NCI-H69 (cell line): ENCODE measurements at regions not wholly inside any gene's neighbourhood (a gene's known extent, or its start where the extent isn't known, plus 50 kb on each side); places are given as distances from the start of the nearest gene placed in this dataset.

Experiments used
- DNase-seq: peaks from one replicate; lab custom pipeline; 2025; lab: John Stamatoyannopoulos, UW

DNA sequence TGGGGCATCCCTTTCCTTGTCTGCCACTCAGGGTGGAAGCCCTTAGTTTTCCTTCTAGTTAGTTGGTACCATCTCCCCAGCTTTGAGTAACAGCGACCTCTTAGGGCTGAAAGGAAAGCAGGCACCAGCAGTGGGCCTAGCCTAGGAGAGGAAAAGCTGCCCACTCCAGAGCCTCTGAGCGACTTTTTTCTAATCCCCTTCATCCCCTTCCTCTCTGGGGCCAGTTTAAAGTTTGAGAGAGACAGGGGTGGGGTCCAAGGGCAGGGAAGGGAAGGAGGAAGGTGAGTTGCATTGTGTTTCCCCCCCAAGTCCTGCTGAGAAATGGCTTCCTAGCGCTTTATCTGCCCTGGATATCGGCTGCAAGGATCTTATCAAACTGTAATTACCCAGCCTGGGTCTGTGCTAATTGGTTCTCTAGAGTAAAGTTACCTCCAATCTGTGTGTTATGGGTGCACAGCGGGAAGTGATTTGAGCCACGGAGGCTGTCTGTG is 573.9 kb upstream of the CADM1 start:
- peak; percentile 55 for DNase-seq

- DNase-seq, result no peak
Observed at GRCh38 chr11:116077092-116077491, 572.9 kb upstream of the CADM1 start.

DNA sequence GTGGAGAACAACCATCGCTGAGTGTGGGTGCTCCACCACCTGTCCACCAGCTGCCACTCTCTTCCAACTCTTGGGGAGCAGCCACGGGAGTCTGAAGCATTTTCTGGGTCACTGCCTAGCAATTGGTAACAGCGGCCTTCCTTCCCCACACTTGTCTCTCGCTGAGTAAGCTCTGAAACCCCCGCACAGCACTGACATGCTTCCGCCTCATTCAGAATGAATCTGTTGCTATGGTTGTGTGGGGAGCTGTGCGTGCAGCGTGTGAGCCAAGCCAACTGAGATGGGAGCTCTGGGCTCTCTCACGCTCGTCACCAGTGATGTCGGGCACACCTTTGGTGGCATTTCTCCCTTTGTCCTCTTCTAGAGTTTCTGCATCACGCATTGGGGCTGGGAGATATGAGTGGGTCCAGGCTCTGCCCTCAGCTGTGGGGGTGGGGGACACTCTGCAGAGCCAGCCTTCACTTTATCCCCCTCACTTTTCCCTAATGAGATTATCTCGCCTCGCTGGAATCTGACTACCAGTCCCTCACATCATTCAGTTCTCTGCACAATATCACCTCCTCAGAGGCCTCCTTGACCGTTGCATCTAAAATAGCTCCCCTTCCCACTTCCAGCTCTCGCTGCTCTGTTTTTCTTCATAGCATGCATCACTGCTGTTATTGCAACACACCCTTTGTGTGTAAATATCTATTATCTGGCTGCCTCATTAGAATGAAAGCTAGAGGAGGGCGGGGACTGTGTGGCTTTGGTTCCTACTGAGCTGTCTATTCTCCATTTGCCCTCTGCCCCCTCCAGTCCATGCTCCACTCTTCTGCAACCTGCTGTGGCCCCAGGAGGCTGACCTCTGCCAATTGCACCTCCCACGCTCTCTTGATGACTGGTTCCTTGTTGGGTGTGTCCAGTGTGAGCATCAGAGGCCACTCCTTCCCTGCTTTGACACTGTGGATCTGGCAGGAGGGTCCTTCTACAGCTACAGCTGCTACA is 569.9 kb upstream of the CADM1 start:
- peak; percentile 95 for DNase-seq

- DNase-seq, result peak; percentile 72
Observed at GRCh38 chr11:116072601-116073410, 568.6 kb upstream of the CADM1 start.

DNA sequence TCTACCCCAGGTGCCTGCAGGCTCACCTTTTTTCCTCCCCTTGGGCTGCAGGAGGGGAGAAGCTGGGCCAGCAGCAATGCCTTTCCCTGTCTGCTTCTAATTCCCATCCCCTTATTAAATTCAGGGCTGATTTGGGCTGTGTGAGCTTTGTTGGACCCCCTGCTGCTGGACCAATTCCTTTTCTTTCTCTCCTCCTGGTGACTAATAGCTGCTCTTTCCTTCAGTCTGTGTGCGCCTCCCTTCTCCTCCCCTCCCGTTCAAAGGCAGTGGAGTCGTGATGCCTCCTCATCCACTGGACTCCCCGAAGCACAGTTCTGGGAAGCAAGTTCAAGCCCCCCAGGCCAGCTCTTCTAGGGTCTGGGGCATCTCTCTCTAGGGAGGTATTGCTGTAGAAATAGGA is 567.9 kb upstream of the CADM1 start:
- DNase-seq, result peak; percentile 63

- no peak for DNase-seq
Observed at GRCh38 chr11:116071241-116071640, 567.0 kb upstream of the CADM1 start.

DNA sequence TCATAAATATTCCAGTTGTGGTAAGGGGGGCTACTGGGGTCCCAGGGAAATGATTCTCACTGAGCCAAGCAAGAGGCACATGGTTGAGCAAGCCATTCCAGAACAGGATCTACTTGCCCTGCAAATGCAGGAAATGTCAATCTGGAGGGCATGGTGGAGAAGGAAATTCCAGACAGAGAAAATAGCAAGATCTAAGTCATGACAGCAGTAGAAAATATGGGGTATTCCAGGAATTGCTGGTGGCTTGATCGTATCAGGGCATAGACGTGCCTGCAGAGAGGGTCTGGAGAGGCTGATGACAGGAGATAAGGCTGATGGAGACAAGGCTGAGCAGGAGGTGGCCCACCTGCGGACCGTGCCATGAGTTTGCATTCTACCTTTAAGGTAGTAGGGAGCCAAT is 566.3 kb upstream of the CADM1 start:
- DNase-seq, result no peak

GRCh38 chr11:116066777-116067176 is 562.6 kb upstream of the CADM1 start:
- DNase-seq, result no peak

DNA sequence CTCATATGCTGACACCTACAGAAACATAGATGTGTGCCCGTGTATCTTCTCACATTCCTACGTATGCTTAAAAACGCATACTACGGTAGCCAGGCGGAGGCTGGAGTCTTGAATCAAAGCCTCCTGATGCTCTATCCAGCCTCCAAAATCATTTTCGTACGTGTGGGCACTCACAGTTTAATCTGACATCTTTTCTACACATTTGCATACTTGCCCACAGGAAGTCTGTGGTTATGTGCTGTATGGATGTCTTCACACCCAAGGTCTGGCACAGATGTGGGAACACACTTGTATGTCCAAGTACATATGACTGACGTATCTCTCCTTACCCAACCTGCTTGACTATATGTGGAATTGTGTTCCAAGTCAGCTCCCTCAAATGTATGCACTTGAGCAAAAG is 561.8 kb upstream of the CADM1 start:
- DNase-seq, result no peak

- no peak for DNase-seq
Observed at GRCh38 chr11:116065191-116065895, 561.1 kb upstream of the CADM1 start.

DNA sequence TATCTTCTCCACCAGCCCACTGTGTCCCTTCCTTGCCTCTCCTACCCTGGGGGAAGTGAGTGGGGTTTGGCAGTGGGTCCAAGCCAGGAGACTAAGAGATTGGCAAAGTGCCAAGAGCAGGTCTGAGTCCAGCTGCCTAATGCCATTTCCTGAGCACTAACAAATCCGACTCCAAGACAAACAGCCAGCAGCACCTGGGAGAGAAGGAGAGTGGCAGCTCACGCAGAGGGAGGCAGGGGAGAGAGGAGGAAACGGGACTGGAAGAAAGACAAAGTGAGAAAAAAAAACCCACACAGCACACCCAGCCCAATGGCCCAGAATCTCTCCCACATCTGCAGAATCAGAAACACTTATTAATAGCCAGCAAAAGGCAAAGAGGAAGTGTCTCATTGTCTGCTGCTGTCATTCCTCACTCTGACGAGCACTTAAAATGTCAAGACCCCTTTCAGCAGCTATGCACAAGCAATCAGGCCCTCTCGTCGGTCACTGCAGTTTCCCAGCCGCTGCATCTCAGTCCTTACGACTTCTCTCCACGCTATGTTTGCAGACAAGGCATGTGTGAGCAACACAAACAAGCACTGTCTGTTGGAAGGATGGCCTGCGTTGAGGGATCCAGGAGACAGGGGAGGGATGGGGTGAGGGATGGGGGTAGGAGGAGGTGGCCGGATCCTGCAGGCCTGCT is 558.4 kb upstream of the CADM1 start:
- DNase-seq, result peak; percentile 98

DNA sequence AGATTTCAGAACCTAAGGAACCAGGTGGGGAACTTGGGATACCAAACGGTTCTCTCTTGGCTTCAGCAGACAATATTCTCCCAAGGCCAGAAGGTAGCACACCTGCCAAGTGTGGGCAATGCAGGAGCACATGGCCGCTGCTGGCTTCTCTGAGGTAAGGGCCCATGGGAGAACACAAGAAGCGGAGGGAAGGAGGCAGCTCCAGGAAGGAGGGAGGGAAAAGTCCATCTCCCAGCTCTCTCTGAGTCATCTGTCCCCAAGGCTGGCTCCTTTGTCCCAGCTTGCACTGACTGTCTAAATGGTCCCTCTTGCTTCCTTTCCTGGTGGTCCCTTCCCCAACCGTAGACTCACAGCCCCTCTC is 557.9 kb upstream of the CADM1 start:
- peak; percentile 93 for DNase-seq

- peak; percentile 79 for DNase-seq
Observed at GRCh38 chr11:116061322-116061721, 557.1 kb upstream of the CADM1 start.

DNA sequence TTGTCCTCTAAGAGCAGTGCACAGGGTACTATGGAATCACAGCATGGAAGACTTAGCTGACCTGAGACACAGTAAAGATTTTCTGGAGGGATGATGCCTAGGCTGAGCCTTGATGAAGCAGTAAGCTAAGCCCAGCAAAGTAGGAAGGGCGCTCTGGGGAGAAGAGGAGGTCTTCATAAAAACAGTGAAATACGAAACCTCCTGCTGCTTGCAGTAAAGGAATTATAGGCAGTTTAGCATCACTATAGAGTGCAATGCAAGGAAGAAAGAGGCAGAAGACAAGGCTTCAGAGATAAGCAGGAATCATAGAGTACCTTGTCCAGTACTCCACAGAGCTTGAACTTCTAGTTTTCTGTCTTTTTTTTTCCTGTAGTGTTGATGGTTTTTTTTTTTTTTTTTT is 555.7 kb upstream of the CADM1 start:
- peak; percentile 30 for DNase-seq

GRCh38 chr11:116057000-116057399 is 552.8 kb upstream of the CADM1 start:
- DNase-seq, result no peak

- no peak for DNase-seq
Observed at GRCh38 chr11:116055064-116055463, 550.8 kb upstream of the CADM1 start.

GRCh38 chr11:116053548-116053919 is 549.3 kb upstream of the CADM1 start:
- DNase-seq, result no peak

DNA sequence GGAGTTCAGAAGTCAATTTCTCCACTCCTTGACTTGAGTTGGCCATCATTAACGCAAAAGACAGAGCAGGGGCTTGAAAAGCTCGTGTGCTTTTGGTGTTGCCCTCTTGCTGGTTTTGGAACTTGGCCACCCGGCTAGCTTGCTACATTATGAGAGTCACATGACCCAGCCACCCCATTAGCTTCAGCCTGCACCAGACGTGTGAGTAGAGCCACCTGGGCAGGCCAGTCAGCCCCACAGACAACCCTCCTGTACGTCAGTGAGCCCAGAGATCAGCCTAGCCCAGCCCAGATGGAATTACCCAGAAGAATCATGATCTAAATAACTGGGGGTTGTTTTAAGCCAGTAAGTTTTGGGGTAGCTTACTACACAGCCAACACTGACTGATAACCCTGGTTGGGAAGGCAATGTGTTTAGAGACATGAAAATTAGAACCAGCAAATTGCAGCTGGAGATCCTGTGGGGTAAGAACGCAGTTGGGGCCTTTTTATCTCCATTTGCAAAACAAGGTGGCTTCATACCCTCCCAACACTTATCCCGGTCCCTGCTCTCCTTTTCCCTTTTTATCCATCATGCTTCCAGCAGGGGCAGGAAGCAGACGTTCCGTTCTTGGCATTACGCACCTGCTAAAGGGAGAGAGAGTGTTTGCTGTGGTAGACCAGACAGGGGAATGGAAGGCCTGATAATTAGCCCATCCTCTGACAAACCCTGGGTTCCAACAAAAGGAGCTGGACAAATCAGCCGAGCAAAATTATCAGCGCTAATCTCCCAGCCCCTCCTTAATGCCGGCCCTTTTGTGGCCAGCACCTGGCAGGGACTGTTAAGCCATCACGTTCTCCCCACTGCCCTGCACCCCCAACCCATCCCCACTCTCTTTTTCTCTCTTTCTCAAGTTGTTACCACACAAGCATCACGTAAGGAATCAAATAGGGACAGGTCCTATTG is 548.7 kb upstream of the CADM1 start:
- DNase-seq, result peak; percentile 72

- no peak for DNase-seq
Observed at GRCh38 chr11:116051494-116051893, 547.3 kb upstream of the CADM1 start.

- DNase-seq, result no peak
Observed at GRCh38 chr11:116049383-116049782, 545.2 kb upstream of the CADM1 start.

DNA sequence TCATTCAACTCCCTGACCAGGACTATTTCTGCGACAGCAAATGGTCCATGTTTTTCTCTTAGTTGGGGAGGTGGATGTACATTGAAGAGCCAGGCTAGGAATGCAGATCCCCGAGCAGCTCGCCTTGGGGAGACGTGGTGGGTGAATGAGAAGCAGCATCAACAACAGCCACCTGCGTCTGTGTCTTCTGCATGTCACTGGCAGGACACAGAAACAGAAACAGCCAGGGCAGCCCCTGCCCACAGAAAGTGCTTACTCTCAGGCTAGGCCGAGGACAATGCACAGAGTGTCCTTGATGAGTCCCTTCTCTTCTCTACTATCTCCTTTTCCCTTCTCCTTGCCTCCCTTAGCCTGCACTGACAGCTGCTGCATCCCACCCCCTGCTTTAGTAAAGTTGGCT is 541.9 kb upstream of the CADM1 start:
- DNase-seq, result no peak
